NCI-H446 treated with DMSO at 0.1 percent for 48 hours (cell line): ENCODE measurements at regions not wholly inside any gene's neighbourhood (a gene's known extent, or its start where the extent isn't known, plus 50 kb on each side); places are given as distances from the start of the nearest gene placed in this dataset.
"Not testable (repeated sequence)": the region's sequence is repeated elsewhere in the genome, so short reads cannot be mapped to it uniquely, and the experiment has no call there.

Source experiments
- DNase-seq: peaks from one replicate; lab custom pipeline; 2025; lab: John Stamatoyannopoulos, UW

DNA sequence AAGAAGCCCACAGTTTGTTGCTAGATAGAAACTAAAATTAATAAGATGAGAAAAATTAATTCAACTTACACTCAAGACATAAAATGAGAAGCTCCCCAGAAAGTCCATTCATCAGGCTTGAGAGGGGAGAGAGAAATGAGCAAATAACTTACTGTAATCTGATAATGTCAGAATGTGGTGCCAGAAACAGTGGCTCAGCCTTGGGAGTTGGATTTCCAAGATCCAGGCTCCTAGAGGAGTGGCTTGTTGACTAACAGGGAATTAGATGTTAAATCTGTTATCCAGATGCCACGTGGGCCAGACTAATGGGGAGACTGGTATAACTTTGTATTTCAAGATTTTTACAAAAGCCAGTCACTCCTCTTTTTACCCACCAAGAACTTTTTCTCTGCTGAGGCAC is 458.2 kb downstream of the GADD45G start:
- DNase-seq = no peak

DNA sequence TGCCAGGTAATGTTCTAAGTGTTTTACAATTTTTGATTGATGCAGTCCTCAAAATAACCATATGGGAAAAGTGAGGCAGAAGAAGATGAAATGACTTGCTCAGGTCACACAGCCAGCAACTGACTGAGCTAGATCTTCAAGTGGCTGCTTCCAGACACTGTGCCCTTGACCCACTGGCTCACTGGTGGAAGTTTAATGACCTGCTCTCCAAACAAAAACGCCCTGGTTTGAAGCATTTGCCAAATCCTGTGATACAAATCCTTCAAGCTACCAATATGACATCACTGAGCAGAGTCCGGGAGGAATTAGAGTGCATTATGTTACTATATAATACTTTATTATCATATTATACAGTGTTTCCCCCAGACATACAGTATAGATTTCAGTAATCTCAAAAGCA is 459.4 kb downstream of the GADD45G start:
- no peak for DNase-seq

GRCh38 chr9:90064971-90065370 is 460.2 kb downstream of the GADD45G start:
- no peak for DNase-seq

DNA sequence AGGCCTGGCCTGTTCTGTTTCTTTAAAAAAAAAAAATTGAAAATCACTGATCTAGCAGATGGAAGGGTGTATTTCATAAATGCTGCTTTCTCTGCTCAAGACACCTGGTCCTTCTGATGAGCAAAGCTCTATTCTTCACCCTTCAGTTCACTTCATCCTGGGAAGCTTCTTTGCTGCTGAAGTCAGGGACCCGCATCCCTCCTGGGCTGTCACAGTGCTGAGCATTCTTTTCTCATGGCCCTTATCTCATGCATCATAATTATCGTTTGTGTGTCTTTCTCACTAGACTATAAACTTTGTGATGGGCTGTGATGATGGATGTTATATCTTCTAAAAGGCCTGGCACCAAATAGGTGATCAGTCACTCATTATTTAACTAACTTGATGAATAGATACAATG is 461.0 kb downstream of the GADD45G start:
- no peak for DNase-seq

DNA sequence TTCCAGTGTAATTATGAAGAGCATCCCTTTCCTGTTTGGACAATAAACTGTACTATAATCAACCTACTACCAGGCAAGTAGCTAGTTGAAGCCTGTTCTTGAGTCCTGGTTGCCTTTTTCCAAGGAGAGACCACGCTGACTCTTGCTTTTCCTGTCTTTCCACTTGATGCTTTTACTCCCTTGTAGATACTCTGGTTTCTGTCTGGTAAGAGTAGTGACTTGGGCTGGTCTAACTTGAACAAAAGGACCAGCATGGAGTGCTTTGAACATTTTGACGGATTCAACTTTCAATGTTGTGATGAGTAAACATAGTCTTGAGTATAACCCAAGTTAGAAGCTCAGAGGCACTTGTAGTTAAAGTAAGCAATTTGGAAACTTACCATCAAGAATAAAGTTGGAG is 464.3 kb downstream of the GADD45G start:
- DNase-seq = no peak

- DNase-seq = no peak
Observed at GRCh38 chr9:90070056-90070455, 465.2 kb downstream of the GADD45G start.

- DNase-seq = no peak
Observed at GRCh38 chr9:90070469-90070868, 465.7 kb downstream of the GADD45G start.

DNA sequence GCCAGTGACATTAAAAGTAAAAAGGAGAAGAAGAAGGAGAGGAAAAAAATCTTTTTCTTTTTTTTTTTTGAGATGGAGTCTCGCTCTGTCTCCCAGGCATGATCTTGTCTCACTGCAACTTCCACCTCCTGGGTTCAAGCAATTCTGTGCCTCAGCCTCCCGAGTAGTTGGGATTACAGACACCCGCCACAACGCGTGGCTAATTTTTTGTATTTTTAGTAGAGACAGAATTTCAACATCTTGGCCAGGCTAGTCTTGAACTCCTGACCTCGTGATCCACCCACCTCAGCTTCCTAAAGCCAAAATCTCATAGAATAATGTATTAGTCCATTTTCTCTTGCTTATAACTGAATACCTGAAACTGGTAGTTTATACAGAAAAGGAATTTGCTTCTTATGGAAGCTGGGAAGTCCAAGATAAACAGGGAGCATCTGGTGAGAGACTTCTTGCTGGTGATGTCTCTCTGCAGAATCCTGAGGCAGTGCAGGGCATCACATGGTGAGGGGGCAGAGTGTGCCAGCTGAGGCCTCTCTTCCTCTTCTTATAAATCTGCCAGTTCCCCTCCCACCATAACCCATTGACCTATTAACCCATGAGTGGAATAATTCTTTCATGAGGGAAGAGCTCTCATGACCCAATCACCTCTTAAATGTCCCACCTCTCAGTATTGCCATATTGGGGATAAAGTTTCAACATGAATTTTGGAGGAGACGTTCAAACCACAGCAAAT is 466.3 kb downstream of the GADD45G start:
- DNase-seq = no peak

GRCh38 chr9:90073186-90073945 is 468.6 kb downstream of the GADD45G start:
- DNase-seq = no peak

DNA sequence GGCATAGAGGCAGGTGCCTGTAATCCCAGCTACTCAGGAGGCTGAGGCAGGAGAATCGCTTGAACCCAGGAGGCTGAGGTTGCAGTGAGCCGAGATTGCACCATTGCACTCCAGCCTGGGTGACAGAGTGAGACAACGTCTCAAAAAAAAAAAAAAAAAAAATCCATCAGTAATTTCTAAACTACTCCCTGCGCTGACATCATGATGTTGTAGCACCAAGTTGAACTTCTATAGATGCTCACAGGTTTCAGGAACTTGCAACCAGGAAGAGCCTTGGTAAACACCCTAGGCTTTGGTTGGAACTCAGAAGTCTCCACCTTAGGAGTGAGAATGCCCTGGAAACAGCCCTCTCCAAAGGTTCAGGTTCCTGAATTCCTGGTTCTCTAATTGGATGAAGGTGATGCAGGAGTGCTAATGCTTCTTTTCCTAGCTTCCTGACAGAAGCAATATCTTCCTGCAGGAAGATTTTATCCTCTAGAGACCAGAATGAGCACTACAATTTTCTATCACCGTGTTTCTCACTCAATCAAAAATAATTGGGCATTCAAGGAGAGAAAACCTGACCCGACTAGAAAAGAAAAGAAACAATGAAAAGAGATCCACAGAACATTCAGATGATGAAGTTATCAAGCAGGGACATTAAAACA is 469.6 kb downstream of the GADD45G start:
- DNase-seq = no peak

GRCh38 chr9:90077598-90077997 is 472.8 kb downstream of the GADD45G start:
- DNase-seq = not testable (repeated sequence)

DNA sequence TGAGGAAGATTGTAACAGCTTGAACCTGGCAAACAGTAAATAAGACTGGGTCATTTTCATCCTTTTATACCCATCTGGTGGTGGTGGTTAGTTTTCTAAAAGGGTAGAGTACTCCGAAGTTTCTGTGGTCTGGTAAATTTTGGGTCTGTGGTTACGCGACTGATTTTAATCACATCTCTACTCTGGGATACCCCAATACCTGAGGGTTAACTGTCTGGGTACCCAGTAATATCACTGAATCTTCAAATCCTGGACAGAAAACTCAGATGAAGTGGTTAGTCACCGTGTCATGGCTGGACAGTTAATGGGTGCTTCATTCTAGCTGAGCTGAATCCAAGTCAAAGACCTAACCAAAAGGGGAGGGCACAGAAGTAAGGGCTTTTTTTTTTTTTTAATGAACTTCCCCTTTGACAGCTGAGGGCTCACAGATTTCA is 474.2 kb downstream of the GADD45G start:
- no peak for DNase-seq

- DNase-seq = no peak
Observed at GRCh38 chr9:90085633-90086032, 480.8 kb downstream of the GADD45G start.

GRCh38 chr9:90086101-90086511 is 481.3 kb downstream of the GADD45G start:
- no peak for DNase-seq

DNA sequence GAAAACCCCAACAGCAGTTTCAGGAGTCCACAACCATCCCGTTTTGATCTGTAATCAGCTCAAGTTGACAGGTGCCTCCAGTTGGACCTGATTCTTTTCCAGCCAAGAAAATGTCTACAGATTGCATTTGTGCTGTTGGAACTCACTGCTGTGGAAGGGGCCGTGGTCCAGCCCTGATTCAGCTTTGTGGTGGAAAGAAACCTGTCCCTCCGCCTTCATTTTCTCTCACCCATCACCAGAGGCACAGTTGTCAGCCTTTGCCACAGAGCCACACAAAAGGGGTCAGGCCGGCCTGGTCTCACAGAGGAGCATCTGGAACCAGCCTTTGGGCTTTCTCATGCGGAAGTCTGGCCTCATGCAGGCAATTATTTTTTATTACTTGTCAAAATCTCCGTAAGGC is 483.6 kb downstream of the GADD45G start:
- no peak for DNase-seq

- no peak for DNase-seq
Observed at GRCh38 chr9:90088856-90089255, 484.0 kb downstream of the GADD45G start.

DNA sequence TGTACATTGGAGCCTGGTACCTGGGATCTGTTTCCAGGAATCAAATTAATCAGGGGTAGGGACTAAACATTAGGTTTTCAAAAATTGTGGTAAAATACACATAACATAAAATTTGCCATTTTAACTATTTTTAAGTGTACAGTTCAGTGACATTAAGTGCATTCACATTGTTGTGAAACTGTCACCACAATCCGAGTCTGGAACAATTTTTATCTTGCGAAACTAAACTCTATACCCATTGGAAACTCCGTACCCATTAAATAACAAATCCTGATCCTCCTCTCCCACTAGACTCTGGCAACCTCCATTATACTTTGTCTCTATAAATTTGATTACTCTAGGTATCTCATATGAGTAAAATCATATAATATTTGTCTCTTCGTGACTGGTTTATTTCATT is 486.2 kb downstream of the GADD45G start:
- DNase-seq = no peak

- DNase-seq = no peak
Observed at GRCh38 chr9:90092508-90092907, 487.7 kb downstream of the GADD45G start.

DNA sequence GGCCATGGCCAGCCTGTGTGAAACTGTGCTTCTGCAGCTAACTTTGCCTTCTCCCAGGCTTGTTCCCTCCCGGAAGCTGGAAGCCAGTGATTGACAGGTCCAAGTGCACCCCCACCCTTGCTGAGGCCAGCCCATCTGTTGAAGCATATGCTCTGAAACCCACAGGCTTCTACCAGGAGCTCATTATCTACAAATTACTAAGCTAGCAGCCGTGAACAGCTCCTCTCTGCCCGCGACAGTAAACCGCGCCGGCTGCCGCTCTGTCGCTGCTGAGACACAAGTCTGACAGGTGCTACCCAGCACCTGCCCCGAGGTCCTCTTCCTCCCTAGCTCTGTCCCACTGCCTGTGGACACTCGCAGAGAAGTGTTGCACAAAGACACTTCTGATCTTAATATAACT is 490.9 kb downstream of the GADD45G start:
- peak; percentile 59 for DNase-seq

GRCh38 chr9:90097237-90097636 is 492.4 kb downstream of the GADD45G start:
- DNase-seq = no peak

- DNase-seq = no peak
Observed at GRCh38 chr9:90098408-90098807, 493.6 kb downstream of the GADD45G start.

DNA sequence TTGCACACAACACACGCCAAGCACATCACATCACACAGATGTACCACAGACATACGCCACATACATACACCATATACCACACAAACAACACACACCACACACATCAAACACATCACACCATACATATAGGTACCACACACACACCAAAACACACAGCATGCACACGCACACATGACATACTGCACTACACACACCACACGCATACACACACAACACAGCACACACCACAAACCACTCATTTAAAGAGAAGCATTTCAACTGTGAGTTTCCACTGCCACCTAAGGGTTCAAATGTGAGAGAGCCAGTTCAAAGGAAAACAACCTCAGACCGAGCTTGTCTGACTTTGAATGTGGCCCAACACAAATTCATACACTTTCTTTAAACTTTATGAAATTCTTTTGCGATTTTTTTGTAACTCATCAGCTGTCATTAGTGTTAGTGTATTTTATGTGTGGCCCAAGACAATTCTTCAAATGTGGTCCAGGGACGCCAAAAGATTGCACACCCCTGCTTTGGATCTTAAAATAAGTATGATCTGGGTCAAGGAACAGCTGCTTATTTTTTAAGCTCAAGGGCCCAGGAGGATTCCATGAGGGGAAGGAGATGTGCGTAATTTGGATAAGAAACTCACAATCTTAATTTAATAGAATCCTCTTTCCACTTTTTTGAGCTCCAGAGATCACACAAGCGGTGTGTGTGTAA is 494.6 kb downstream of the GADD45G start:
- no peak for DNase-seq
